Sciatic nerve (tissue), 2 donors: ENCODE measurements at regions not wholly inside any gene's neighbourhood (a gene's known extent, or its start where the extent isn't known, plus 50 kb on each side); places are given as distances from the start of the nearest gene placed in this dataset.

Source experiments
- ATAC-seq: fragments of 200-7000 bp; cut with Tn5 transposase; one replicate; pipeline ENCODE4 v1.9.1; 2020; ENCODE audit warnings: mild to moderate bottlenecking, moderate library complexity
- DNase-seq: peaks from one replicate; pipeline ENCODE4 v3.0.0-alpha.2; 2020; ENCODE audit warnings: low spot score
- intact Hi-C: fragments of 100-400 bp; cut with DNase I; formaldehyde crosslinking; loops from one replicate; pipeline ENCODE4 v1.14.2; 2022
- donor health status: DM: no; HTN: no; CAD: no.
- donor health status: DM: no; HTN: no; CAD: no.

GRCh38 chr15:62953021-62953420 lies 89.5 kb upstream of the TPM1 start:
- DNase-seq (no peak), ATAC-seq (no peak)
- intact Hi-C loops, result no loop called here

GRCh38 chr15:62953496-62954045 lies 89.0 kb upstream of the TPM1 start:
- ATAC-seq (no peak), DNase-seq (no peak)
- intact Hi-C loops, result no loop called here

GRCh38 chr15:62957130-62957529 lies 85.4 kb upstream of the TPM1 start:
- DNase-seq (no peak), ATAC-seq (no peak)
- intact Hi-C loops, result no loop called here

- ATAC-seq (peak; percentile 25), DNase-seq (no peak)
- intact Hi-C loops, result no loop called here
Measured at GRCh38 chr15:62958528-62959363, 83.8 kb upstream of the TPM1 start.

GRCh38 chr15:62961134-62961533 lies 81.4 kb upstream of the TPM1 start:
- DNase-seq, result no peak
- ATAC-seq, result no peak
- intact Hi-C loops, result no loop called here

GRCh38 chr15:62962101-62962995 lies 80.2 kb upstream of the TPM1 start:
- intact Hi-C loops, result no loop called here
- DNase-seq (no peak), ATAC-seq (peak; percentile 29)

GRCh38 chr15:62964251-62964650 lies 78.3 kb upstream of the TPM1 start:
- ATAC-seq (peak; percentile 84), DNase-seq (no peak)
- intact Hi-C loops, result no loop called here

- ATAC-seq (no peak), DNase-seq (no peak)
- intact Hi-C loops, result no loop called here
Measured at GRCh38 chr15:62966294-62967078, 76.1 kb upstream of the TPM1 start.

- no peak for DNase-seq
- intact Hi-C loops, result no loop called here
- ATAC-seq, result no peak
Measured at GRCh38 chr15:62968699-62969098, 73.8 kb upstream of the TPM1 start.

GRCh38 chr15:62969442-62970089 lies 73.0 kb upstream of the TPM1 start:
- no peak for ATAC-seq
- intact Hi-C loops, result no loop called here

GRCh38 chr15:62972814-62973213 lies 69.7 kb upstream of the TPM1 start:
- ATAC-seq (no peak), DNase-seq (no peak)
- intact Hi-C loops, result no loop called here

More at GRCh38 chr15:62969442-62970089, 73.0 kb upstream of the TPM1 start:
- DNase-seq, result no peak

GRCh38 chr15:62975515-62975914 lies 67.0 kb upstream of the TPM1 start:
- DNase-seq, result no peak
- ATAC-seq, result no peak
- intact Hi-C loops, result no loop called here

- no peak for DNase-seq
- intact Hi-C loops, result no loop called here
- no peak for ATAC-seq
Measured at GRCh38 chr15:62976301-62976881, 66.2 kb upstream of the TPM1 start.

GRCh38 chr15:62977952-62978811 lies 64.4 kb upstream of the TPM1 start:
- no peak for ATAC-seq
- no peak for DNase-seq
- intact Hi-C loops, result no loop called here

- ATAC-seq (no peak), DNase-seq (no peak)
- intact Hi-C loops, result no loop called here
Measured at GRCh38 chr15:62979252-62979651, 63.3 kb upstream of the TPM1 start.

GRCh38 chr15:62981071-62981470 lies 61.5 kb upstream of the TPM1 start:
- DNase-seq (no peak), ATAC-seq (no peak)
- intact Hi-C loops, result no loop called here

- no peak for DNase-seq
- ATAC-seq, result no peak
- intact Hi-C loops, result no loop called here
Measured at GRCh38 chr15:62983956-62984355, 58.6 kb upstream of the TPM1 start.
